ENCODE measurements at regions not wholly inside any gene's neighbourhood (a gene's known extent, or its start where the extent isn't known, plus 50 kb on each side); places are given as distances from the start of the nearest gene placed in this dataset.

GRCh38 chr4:36891971-36892370 lies 352.6 kb upstream of the NWD2 start:
- Mint-ChIP-seq H3K4me1 (ENCODE audit: low read depth, unreplicated experiment) (no peaks in the 10 kb centered on the region), H3K36me3 (ENCODE audit: insufficient read depth, unreplicated experiment) (no peaks in the 10 kb centered on the region), H3K9me3 (ENCODE audit: unreplicated experiment) (no peaks in the 10 kb centered on the region), H3K4me3 (ENCODE audit: unreplicated experiment) (no peak overlapping the region), H3K27me3 (ENCODE audit: insufficient read depth, unreplicated experiment) (peaks cover 11% of the 10 kb centered on the region), H3K27ac (ENCODE audit: unreplicated experiment) (no peak overlapping the region)
- POLR2A ChIA-PET, result no interaction called here
- no peak for TF ChIP-seq CTCF (IDR thresholded peaks at IDR 0.05; ENCODE audit: insufficient read depth in 1 of 2, low read depth in 1 of 2, low read length in 1 of 2, severe bottlenecking in 1 of 2, unreplicated experiment in 1 of 2)
- H3K4me1 ChIP-seq, result no peaks in the 10 kb centered on the region
- no peaks in the 10 kb centered on the region for H3K27me3 ChIP-seq (replicated peaks; ENCODE audit: control insufficient read depth, insufficient read depth, low read length)
- DNase-seq, result no peak
- intact Hi-C loops (cut with micrococcal nuclease; ENCODE audit: unreplicated experiment), result no loop called here
- no peaks in the 10 kb centered on the region for H3K9me3 ChIP-seq
- BruUV-seq (replicated peaks), result no TSS peak
- CTCF ChIA-PET, result no interaction called here
- H3K4me3 ChIP-seq (ENCODE audit: low read depth, low read length), result no peak overlapping the region
- H3K36me3 ChIP-seq (ENCODE audit: control insufficient read depth, insufficient read depth, low read length), result no peaks in the 10 kb centered on the region

- no peaks in the 10 kb centered on the region for H3K27me3 Mint-ChIP-seq (ENCODE audit: insufficient read depth, unreplicated experiment)
- no peak overlapping the region for H3K4me3 Mint-ChIP-seq (ENCODE audit: unreplicated experiment)
- intact Hi-C loops (cut with micrococcal nuclease; ENCODE audit: unreplicated experiment), result no loop called here
- H3K4me3 ChIP-seq (ENCODE audit: low read depth, low read length), result no peak overlapping the region
- no TSS peak for BruUV-seq (replicated peaks)
- no peaks in the 10 kb centered on the region for H3K9me3 ChIP-seq
- CTCF ChIA-PET, result no interaction called here
- H3K27ac Mint-ChIP-seq (ENCODE audit: unreplicated experiment), result no peak overlapping the region
- H3K27me3 ChIP-seq (replicated peaks; ENCODE audit: control insufficient read depth, insufficient read depth, low read length), result no peaks in the 10 kb centered on the region; the same call in 1 of the 2 replicates
- H3K36me3 Mint-ChIP-seq (ENCODE audit: insufficient read depth, unreplicated experiment), result no peaks in the 10 kb centered on the region
- no peak for DNase-seq
- POLR2A ChIA-PET, result no interaction called here
- H3K4me1 ChIP-seq, result no peaks in the 10 kb centered on the region
- no peak for TF ChIP-seq CTCF (IDR thresholded peaks at IDR 0.05; ENCODE audit: insufficient read depth in 1 of 2, low read depth in 1 of 2, low read length in 1 of 2, severe bottlenecking in 1 of 2, unreplicated experiment in 1 of 2)
- no peaks in the 10 kb centered on the region for H3K4me1 Mint-ChIP-seq (ENCODE audit: low read depth, unreplicated experiment)
- H3K36me3 ChIP-seq (ENCODE audit: control insufficient read depth, insufficient read depth, low read length), result no peaks in the 10 kb centered on the region
- no peaks in the 10 kb centered on the region for H3K9me3 Mint-ChIP-seq (ENCODE audit: unreplicated experiment)
Measured at GRCh38 chr4:36900446-36900987, 344.0 kb upstream of the NWD2 start.

GRCh38 chr4:36904823-36905222 lies 339.7 kb upstream of the NWD2 start:
- no peak overlapping the region for H3K4me3 Mint-ChIP-seq (ENCODE audit: unreplicated experiment)
- no peaks in the 10 kb centered on the region for H3K4me1 ChIP-seq
- BruUV-seq (replicated peaks), result no TSS peak
- H3K36me3 Mint-ChIP-seq (ENCODE audit: insufficient read depth, unreplicated experiment), result no peaks in the 10 kb centered on the region
- no peaks in the 10 kb centered on the region for H3K36me3 ChIP-seq (ENCODE audit: control insufficient read depth, insufficient read depth, low read length)
- CTCF ChIA-PET, result no interaction called here
- H3K27ac Mint-ChIP-seq (ENCODE audit: unreplicated experiment), result no peak overlapping the region
- H3K27me3 ChIP-seq (replicated peaks; ENCODE audit: control insufficient read depth, insufficient read depth, low read length), result no peaks in the 10 kb centered on the region; the same call in 1 of the 2 replicates
- H3K9me3 ChIP-seq, result no peaks in the 10 kb centered on the region
- no peak for TF ChIP-seq CTCF (IDR thresholded peaks at IDR 0.05; ENCODE audit: insufficient read depth in 1 of 2, low read depth in 1 of 2, low read length in 1 of 2, severe bottlenecking in 1 of 2, unreplicated experiment in 1 of 2)
- intact Hi-C loops (cut with micrococcal nuclease; ENCODE audit: unreplicated experiment), result no loop called here
- POLR2A ChIA-PET, result no interaction called here
- no peak overlapping the region for H3K4me3 ChIP-seq (ENCODE audit: low read depth, low read length)
- DNase-seq, result no peak
- H3K4me1 Mint-ChIP-seq (ENCODE audit: low read depth, unreplicated experiment), result no peaks in the 10 kb centered on the region
- H3K9me3 Mint-ChIP-seq (ENCODE audit: unreplicated experiment), result no peaks in the 10 kb centered on the region
- H3K27me3 Mint-ChIP-seq (ENCODE audit: insufficient read depth, unreplicated experiment), result no peaks in the 10 kb centered on the region

All from Caco-2 (cell line).